BLaER1 (cell line): ENCODE measurements at regions not wholly inside any gene's neighbourhood (a gene's known extent, or its start where the extent isn't known, plus 50 kb on each side); places are given as distances from the start of the nearest gene placed in this dataset.
"Not testable (repeated sequence)": the region's sequence is repeated elsewhere in the genome, so short reads cannot be mapped to it uniquely, and the experiment has no call there.

ENCODE experiments used
- H3K27ac ChIP-seq: shearing (Covaris generic); formaldehyde crosslinking; 2 replicates; pipeline ENCODE4 v1.8.1; 2022
- H3K27me3 ChIP-seq: shearing (Covaris generic); formaldehyde crosslinking; 2 replicates; pipeline ENCODE4 v1.8.1; 2022
- H3K36me3 ChIP-seq: shearing (Covaris generic); formaldehyde crosslinking; 2 replicates; pipeline ENCODE4 v1.8.1; 2022
- H3K4me1 ChIP-seq: shearing (Covaris generic); formaldehyde crosslinking; 2 replicates; pipeline ENCODE4 v1.8.1; 2022
- H3K4me2 ChIP-seq: shearing (Covaris generic); formaldehyde crosslinking; 2 replicates; pipeline ENCODE4 v1.8.1; 2022
- H3K4me3 ChIP-seq: shearing (Covaris generic); formaldehyde crosslinking; 2 replicates; pipeline ENCODE4 v1.8.1; 2022
- H3K9ac ChIP-seq: shearing (Covaris generic); formaldehyde crosslinking; 2 replicates; pipeline ENCODE4 v1.8.1; 2022
- H3K9me3 ChIP-seq: shearing (Covaris generic); formaldehyde crosslinking; 2 replicates; pipeline ENCODE4 v1.8.1; 2022
- H4K20me1 ChIP-seq: shearing (Covaris generic); formaldehyde crosslinking; 2 replicates; pipeline ENCODE4 v1.8.1; 2022
- Cebpa-rat ChIP-seq: shearing (Covaris generic); IDR thresholded peaks from 2 replicates; pipeline ENCODE4 v1.8.1; 2022

- Histone ChIP-seq H3K27ac (no peak overlapping the region), H3K9me3 (no peaks in the 10 kb centered on the region), H3K4me2 (no peak overlapping the region), H3K27me3 (no peaks in the 10 kb centered on the region), H3K4me3 (no peak overlapping the region), H3K9ac (no peak overlapping the region), H3K4me1 (no peaks in the 10 kb centered on the region), H3K36me3 (no peaks in the 10 kb centered on the region), H4K20me1 (no peaks in the 10 kb centered on the region)
- TF ChIP-seq Cebpa-rat: no peak
Measured at GRCh38 chr2:18272148-18272494, 288.3 kb downstream of the RDH14 start.

GRCh38 chr2:18271370-18272147 is 288.9 kb downstream of the RDH14 start:
- H3K36me3 ChIP-seq: no peaks in the 10 kb centered on the region

DNA sequence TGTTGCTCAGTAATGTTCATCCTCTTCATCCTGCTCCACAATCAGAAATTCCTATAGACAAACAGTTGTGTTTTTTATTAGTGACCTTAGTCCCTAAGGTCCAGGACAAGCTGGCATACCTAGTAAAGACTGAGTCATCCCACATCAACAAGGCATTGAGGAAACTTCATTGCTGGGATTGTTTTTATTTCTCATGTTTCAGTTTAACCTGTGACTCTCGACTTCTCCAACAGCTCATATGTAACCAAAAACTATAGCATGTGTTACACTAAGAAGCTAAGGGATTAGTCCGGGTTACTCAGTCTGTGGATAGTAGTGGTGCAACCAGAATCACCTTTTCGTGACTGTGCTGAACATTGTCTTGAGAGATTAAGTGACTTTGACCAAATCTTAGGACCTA is 292.1 kb downstream of the RDH14 start:
- H4K20me1 ChIP-seq: no peaks in the 10 kb centered on the region
- no peaks in the 10 kb centered on the region for H3K27me3 ChIP-seq
- no peaks in the 10 kb centered on the region for H3K9me3 ChIP-seq
- H3K36me3 ChIP-seq: no peaks in the 10 kb centered on the region
- TF ChIP-seq Cebpa-rat: no peak
- H3K4me1 ChIP-seq: no peaks in the 10 kb centered on the region
- H3K4me2 ChIP-seq: no peak overlapping the region
- H3K27ac ChIP-seq: no peak overlapping the region
- no peak overlapping the region for H3K9ac ChIP-seq
- no peak overlapping the region for H3K4me3 ChIP-seq

More at GRCh38 chr2:18271370-18272147, 288.9 kb downstream of the RDH14 start:
- no peaks in the 10 kb centered on the region for H3K9me3 ChIP-seq
- no peak overlapping the region for H3K9ac ChIP-seq
- H3K4me2 ChIP-seq: no peak overlapping the region
- no peak overlapping the region for H3K27ac ChIP-seq
- no peaks in the 10 kb centered on the region for H4K20me1 ChIP-seq
- H3K4me1 ChIP-seq: no peaks in the 10 kb centered on the region
- no peak for TF ChIP-seq Cebpa-rat
- H3K4me3 ChIP-seq: no peak overlapping the region
- H3K27me3 ChIP-seq: no peaks in the 10 kb centered on the region

DNA sequence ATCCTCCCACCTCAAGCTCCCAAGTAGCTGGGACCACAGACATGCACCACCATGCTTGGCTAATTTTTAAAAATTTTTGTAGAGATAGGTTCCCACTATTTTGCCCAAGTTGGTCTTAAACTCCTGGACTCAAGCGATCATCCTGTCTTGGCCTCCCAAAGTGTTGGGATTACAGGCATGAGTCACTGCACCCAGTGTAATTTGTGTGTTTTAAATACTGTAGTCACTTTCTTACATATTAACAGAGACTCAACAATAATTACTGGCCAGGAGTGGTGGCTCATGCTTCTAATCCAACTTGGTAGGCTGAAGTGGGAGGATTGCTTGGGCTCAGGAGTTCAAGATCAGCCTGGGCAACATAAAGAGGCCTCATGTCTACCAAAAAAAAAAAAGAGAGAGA is 293.0 kb downstream of the RDH14 start:
- TF ChIP-seq Cebpa-rat: no peak
- H4K20me1 ChIP-seq: no peaks in the 10 kb centered on the region
- H3K9ac ChIP-seq: no peak overlapping the region
- no peak overlapping the region for H3K4me2 ChIP-seq
- no peaks in the 10 kb centered on the region for H3K4me1 ChIP-seq
- no peaks in the 10 kb centered on the region for H3K27me3 ChIP-seq
- H3K36me3 ChIP-seq: no peaks in the 10 kb centered on the region
- no peaks in the 10 kb centered on the region for H3K9me3 ChIP-seq
- no peak overlapping the region for H3K4me3 ChIP-seq
- H3K27ac ChIP-seq: no peak overlapping the region

DNA sequence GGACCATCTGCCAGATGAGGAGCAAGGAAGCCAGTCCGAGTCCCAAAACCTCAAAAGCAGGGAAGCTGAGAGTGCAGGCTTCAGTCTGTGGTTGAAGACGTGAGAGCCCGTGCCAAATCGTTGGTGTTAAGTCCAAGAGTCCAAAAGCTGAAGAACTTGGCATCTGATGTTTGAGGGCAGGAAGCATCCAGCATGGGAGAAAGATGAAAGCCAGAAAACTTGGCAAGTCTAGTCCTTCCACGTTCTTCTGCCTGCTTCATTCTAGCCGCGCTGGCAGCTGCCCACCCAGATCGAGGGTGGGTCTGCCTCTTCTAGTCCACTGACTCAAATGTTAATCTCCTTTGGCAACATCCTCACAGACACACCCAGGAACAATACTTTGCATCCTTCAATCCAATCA is 293.8 kb downstream of the RDH14 start:
- H3K4me1 ChIP-seq, H3K9ac ChIP-seq, H3K27me3 ChIP-seq, H3K27ac ChIP-seq, H4K20me1 ChIP-seq, H3K4me3 ChIP-seq, H3K36me3 ChIP-seq, H3K9me3 ChIP-seq, H3K4me2 ChIP-seq: not testable (repeated sequence)

GRCh38 chr2:18265614-18266586 is 294.6 kb downstream of the RDH14 start:
- Histone ChIP-seq H3K9me3 (no peaks in the 10 kb centered on the region), H3K4me3 (no peak overlapping the region), H4K20me1 (no peaks in the 10 kb centered on the region), H3K27me3 (no peaks in the 10 kb centered on the region), H3K4me2 (no peak overlapping the region), H3K4me1 (no peaks in the 10 kb centered on the region), H3K36me3 (no peaks in the 10 kb centered on the region), H3K9ac (no peak overlapping the region), H3K27ac (no peak overlapping the region)
- no peak for TF ChIP-seq Cebpa-rat

DNA sequence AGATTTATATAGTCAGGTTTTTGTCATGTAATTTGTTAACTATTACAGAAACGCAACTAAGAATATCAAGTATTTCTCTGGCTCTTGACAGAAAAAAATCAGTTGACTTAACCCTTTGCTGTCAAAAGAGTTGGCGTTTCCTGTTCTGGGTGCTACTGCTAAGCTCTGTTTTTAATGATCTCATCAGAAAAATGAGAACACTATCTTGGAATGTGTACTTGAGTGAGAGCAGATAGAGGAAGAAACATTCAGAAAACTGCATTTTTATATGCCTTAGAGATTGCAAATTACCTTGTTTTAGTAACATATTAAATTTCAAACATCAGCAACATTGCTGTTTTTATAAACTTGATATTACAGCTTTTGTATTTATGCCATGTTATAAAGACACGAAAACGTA is 297.9 kb downstream of the RDH14 start:
- TF ChIP-seq Cebpa-rat: no peak
- no peak overlapping the region for H3K4me3 ChIP-seq

DNA sequence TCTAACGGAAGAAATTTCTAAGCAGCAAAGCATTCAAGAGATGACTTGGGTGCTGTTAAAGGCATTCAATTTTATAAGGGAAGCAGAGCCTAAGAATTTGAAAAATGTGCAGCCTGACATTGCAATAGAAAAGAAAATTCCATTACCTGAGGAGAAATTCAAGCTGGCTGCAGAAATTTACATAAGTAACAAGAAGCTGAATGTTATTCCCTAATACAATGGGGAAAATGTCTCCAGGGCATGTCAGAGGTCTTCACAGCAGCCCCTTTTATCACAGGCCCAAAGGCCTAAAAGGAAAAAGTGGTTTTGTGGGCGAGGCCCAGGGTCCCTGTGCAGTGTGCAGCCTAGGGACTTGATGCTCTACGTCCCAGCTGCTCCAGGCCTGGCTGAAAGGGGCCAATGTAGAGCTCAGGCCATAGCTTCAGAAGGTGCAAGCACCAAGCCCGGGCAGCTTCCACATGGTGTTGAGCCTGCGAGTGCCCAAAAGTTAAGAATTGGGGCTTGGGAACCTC is 306.7 kb downstream of the RDH14 start:
- no peaks in the 10 kb centered on the region for H4K20me1 ChIP-seq
- H3K4me3 ChIP-seq: no peak overlapping the region
- no peak overlapping the region for H3K27ac ChIP-seq
- H3K4me2 ChIP-seq: no peak overlapping the region
- no peaks in the 10 kb centered on the region for H3K36me3 ChIP-seq
- H3K4me1 ChIP-seq: no peaks in the 10 kb centered on the region
- H3K27me3 ChIP-seq: no peaks in the 10 kb centered on the region
- H3K9ac ChIP-seq: no peak overlapping the region
- no peak for TF ChIP-seq Cebpa-rat
- 0 out of 2 replicates have a peak, but pooled peaks cover 4% of the 10 kb centered on the region for H3K9me3 ChIP-seq

More for the DNA sequence above, 297.9 kb downstream of the RDH14 start:
- Histone ChIP-seq H3K27me3 (no peaks in the 10 kb centered on the region), H3K4me2 (no peak overlapping the region), H3K4me1 (no peaks in the 10 kb centered on the region), H3K9me3 (no peaks in the 10 kb centered on the region), H3K9ac (no peak overlapping the region), H4K20me1 (no peaks in the 10 kb centered on the region), H3K36me3 (no peaks in the 10 kb centered on the region), H3K27ac (no peak overlapping the region)

GRCh38 chr2:18251486-18251885 is 309.0 kb downstream of the RDH14 start:
- H3K9ac ChIP-seq: no peak overlapping the region
- no peaks in the 10 kb centered on the region for H3K9me3 ChIP-seq
- no peak overlapping the region for H3K4me2 ChIP-seq
- no peaks in the 10 kb centered on the region for H3K27me3 ChIP-seq
- H3K27ac ChIP-seq: no peak overlapping the region
- no peaks in the 10 kb centered on the region for H3K4me1 ChIP-seq
- TF ChIP-seq Cebpa-rat: no peak
- no peaks in the 10 kb centered on the region for H4K20me1 ChIP-seq
- H3K4me3 ChIP-seq: no peak overlapping the region
- H3K36me3 ChIP-seq: no peaks in the 10 kb centered on the region
